ENCODE measurements at regions not wholly inside any gene's neighbourhood (a gene's known extent, or its start where the extent isn't known, plus 50 kb on each side); places are given as distances from the start of the nearest gene placed in this dataset.
"Not testable (repeated sequence)": the region's sequence is repeated elsewhere in the genome, so short reads cannot be mapped to it uniquely, and the experiment has no call there.

DNA sequence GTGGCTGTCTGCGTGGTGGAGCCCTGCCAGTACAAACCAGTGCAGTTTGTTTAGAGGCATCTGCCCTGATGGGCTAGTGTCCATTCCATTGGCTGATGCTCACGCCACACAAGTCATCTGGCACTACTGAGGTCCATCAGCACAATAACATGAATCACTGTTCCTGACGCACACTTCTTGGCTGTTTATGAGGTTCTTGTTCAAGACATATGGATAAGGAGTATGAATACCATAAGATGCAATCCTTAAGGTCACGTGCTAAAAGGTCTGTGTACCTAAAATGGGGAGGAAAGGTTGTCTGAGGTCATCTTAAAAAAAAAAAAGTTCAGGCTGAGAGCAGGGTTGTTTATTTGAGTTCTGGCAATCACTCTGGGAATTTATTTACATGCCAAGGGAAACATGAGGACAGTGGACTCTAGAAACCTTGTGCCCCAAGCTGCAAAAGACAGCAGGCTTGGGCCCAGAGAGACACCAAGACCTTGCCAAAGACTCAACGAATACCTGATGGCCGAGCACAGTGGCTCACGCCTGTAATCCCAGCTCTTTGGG lies 54.1 kb upstream of the SHLD1 start:
- peak; percentile 28 for DNase-seq (ENCODE audit: low read depth)

DNA sequence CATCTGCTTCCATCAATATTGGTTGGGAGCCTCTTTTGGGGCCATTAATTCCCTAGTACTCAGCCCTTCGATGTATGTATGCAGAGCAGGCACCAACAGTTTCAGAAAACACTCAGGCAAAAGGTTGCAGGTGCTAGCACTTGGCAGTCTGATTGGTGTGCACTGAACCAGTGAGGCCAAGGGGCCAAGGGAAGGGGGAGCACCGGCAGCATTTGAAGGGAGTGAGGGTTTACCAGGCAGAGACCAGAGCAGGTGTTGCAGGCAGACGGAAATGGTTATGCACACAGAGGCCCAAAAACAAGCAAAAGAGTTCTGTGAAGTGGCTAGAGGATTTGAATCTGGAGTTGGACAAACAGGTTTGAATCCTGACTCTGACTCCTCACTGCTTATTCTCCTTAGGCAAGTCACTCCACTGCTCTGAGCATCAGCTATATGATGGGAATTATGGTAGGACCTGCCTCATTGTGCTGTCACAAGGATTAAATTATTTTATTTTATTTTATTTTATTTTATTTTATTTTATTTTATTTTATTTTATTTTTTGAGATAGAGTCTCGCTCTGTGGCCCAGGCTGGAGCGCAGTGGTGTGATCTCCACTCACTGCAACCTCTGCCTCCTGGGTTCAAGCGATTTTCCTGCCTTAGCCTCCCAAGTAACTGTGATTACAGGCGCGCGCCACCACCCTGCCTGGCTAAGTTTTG lies 58.1 kb upstream of the SHLD1 start:
- DNase-seq (ENCODE audit: low read depth): no peak

DNA sequence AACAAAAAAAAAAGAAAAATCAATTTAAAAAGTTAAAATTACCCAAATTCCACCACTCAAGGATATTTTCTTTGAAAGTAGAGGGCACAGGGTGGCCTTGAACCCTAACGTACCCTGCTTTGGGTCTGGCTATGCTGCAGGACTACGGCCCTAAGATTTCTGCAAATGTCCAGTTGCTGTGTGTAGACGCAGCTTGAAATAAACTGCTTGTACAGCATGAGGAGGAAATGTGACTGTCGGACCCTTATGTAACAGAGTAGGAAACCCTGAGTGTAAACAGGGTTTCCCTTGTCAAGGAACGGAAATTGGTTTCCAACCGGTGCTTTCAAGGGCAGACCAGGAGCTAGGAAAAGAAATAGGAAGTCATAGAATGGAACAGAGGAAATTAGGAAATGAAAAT lies 60.7 kb upstream of the SHLD1 start:
- DNase-seq (ENCODE audit: low read depth): no peak

DNA sequence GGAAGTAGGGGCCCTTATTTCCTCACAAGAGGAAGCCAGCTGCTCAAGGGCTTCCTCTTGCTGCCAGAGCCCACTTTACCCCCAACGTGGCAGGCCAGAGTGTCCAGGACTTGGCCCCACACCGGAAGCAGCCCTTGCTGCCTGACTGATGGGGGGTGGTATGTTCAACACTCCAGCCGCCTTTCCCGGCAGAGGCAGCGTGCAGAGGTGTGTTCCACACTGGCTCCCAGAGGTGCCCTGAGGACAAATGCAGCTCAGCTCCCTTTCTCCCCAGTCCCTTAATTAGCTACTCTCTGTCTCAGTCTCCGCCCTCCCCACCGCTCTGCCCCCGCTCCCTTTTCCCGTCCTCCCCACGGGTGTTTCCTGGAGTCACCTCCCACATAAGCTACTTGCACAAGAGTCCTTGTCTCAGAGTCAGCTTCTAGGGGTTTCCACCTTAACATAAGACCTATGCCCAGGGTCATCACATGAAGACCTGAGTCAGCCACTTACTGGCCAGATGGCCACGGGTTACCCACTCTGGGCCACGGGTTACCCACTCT lies 61.7 kb upstream of the SHLD1 start:
- DNase-seq (ENCODE audit: low read depth): no peak

DNA sequence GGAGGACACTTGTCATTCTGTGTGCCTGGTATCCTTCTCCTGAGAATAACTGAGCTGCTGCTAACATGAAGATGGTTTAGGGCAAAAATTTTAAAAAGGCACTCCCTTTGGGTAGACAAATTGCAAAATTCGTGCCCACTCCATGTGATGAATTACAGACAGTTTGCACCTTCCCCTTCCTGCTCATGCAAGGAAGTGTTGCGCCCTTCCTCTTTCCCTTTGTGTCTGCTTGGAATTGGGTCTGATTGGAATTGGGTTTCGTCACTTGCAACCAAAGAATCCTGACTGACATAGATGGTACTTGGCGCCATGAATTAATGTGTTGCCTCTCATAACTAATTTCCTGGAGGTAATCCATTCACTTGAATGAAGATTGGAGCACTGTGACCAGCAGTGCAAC lies 62.3 kb upstream of the SHLD1 start:
- no peak for DNase-seq (ENCODE audit: low read depth)

DNA sequence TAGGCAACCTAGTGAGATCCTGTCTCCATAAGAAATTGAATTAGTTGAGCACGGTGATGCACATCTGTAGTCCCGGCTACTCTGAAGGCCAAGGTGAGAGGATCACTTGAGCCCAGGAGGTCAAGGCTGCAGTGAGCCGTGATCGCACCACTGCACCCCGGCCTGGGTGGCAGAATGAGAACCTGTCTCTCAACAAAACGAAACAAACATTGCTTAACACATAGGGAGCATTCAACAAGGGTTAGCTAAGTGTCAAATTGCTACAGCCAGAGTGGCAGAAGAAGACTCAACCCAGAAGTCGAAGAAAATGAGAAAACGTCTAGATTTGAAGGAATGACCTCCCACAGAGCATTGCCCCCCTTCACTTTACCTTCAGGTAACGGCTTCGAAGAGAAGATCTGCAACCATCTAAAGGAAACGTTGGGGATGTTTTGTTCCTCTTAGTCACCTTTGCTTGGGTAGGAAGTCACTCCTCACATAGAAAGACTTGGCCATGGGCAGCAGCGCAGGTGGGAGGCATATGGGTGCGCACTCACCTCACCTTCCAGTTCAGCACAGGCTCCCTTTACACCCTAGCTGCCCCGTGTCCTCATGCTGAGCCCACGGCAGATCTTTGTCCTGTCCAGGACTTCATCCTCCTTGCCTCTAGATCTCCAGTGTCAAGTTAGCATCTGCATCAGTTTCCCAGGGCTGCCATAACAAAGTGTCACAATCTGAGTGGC lies 63.7 kb upstream of the SHLD1 start:
- DNase-seq (ENCODE audit: low read depth): no peak

DNA sequence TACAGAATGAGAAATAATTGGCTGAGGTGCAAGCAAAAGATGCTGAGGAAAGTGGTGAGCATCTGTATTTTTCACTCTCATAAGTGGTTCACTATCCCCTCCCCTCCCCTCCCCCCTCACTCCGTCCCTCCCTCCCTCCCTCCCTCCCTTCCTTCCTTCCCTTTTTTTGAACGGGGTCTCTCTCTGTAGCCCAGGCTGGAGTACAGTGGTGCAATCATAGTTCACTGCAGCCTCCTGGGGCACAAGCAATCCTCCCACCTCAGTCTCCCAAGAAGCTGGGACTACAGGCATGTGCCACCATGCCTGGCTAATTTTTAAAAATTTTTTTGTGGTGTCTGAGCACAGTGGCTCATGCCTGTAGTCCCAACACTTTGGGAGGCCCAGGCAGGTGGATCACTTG lies 67.6 kb upstream of the SHLD1 start:
- DNase-seq (ENCODE audit: low read depth): not testable (repeated sequence)

DNA sequence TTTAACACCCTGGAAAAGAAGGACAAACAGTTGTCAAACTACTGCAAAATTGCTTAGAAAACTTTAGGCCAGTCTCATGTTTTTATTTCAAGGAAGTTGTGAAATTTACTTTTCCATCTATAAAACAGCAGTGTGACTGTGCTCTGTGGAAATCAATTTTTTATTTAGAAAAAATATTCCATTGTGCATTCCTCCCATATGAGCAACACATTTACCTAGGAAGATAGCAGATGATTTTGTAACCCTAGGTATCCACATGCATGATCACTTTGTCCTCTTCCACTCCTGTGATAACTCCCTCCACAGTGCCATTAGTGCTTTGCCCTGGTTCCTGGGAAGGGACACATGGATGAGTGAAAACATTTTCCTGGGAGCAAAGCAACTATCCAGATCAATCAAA lies 69.4 kb upstream of the GPCPD1 start:
- no peak for DNase-seq (ENCODE audit: low read depth)

DNA sequence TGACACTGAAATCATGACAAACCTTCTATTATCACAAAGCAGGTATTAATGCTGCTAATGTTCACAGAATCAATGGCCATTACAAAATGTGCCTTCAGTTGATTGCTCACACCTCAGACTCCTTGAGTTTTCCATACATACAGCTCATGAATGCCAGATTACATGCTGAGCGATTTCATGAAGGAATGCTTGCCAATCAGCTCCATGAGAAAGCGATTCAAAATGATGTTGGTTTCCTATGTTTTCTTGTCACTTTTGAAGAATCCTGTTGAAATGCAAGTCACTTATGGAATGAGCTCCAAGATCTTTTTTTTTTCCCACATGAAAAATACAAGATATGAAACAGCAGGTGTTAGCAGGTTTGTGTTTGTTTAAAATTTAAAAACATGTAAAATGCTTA lies 68.0 kb upstream of the GPCPD1 start:
- no peak for DNase-seq (ENCODE audit: low read depth)

DNA sequence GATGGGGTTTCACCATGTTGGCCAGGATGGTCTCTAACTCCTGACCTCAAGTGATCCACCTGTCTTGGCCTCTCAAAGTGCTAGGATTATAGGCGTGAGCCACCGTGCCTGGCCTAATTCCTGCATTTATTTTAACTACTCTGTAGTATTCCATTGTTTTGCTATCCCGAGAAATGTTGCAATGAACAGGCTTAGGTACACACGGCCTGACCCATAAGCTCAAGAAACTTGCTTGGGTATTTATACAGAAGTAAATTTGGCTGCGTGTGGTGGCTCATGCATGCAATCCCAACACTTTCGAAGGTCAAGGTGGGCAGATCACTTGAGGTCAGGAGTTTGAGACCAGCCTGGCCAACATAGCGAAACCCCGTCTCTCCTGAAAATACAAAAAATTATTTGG lies 67.1 kb upstream of the GPCPD1 start:
- DNase-seq (ENCODE audit: low read depth): not testable (repeated sequence)

DNA sequence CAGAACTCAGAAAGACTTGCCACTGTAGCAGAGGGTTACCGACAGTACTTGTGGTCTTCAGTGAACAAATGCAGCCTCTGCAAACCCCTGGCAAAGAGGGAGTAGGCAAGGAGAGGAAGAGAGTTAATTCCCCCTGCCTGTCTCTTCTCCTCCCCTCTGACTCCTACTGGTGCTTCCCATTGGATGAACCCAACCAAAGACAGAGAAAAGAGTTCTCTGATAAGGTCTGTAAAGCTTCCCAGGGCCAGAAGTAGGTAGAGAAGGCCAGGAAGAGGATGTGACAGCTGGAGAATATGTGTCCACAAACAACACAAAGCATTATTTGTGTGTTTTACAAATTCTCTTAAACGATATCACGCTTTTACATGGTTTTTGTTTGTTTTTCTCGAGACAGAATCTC lies 66.6 kb upstream of the GPCPD1 start:
- DNase-seq (ENCODE audit: low read depth): no peak

DNA sequence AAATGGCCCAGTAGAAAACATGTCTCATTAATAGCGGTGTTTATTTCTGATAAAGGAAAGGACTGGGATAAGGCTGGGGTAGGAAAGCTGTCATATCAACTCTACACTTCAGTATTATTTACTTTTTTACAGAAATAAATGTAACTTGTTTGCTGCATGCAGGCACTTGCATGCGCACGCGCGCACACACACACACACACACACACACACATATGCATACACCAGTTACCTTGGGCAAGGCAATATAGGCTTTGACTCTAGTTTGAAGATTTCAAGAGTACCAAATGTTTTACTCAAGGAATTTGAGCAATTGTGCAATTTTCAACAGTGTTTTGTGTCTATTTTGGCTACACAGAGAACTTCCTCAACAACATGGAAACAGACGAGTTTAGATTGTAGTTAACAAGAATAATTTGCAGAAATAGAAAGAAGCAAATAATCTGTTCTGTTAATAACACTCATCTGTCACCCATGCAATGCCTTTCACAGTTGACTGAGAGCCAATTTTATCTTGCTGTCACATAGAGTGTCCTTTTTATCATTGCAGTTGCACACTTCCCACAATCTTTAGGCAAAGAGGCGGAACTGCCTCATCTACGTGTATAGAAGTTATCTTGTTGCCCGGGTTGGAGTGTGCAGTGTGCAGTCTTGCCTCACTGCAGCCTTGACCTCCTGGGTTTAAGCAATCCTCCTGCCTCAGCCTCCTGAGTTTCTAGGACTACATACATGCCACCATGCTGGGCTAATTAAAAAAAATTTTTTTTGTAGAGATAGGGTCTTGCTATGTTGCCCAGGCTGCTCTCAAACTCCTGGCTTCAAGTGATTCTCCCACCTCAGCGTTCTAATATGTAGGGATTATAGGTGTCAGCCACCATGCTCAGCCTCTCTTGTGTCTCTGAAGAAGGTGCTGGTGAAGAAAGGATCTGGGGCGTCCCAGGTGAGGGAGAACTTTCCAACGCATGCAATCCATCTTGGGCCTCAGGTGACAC lies 64.6 kb upstream of the GPCPD1 start:
- DNase-seq (ENCODE audit: low read depth): no peak

DNA sequence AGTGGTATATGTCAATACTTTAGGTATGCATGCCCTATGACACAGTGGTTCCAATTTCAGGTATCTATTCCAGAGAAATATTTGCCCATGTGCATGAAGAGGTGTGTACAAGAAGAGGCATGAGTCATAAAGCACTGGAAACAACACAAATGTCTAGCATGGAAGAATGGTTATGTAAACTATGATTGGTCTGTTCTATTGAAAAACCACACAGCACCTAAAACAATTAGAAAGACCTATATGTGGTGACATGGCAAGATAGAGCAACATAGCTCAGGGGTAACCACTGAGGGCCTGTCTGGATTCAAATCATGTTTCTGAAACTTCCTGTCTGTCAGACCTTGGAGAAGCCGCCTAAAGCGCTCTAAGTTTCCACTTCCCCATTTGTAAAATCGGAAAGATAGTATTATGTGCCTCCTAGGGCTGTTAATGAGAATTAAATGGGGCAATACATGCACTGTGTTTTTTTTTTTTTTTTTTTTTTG lies 63.4 kb upstream of the GPCPD1 start:
- DNase-seq (ENCODE audit: low read depth): no peak

DNA sequence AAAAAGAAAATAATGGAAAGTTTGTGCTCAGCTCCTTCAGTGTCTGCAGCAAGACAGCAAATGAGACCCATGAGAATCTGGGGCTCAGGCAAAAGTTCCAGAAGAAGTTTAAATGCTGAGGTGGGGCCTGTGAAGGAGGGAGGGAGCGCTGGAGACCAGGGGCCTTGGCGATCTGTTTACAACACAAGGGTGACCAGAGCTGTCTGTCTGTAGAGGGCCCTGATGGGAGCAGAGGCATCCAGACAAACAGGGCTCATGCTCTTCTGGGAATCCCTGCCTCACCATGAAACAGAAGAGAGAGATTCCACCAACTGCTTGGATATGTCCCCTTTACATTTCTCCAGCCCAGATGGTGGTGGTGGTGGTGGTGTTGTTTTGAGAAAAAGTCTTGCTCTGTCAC lies 60.1 kb upstream of the GPCPD1 start:
- no peak for DNase-seq (ENCODE audit: low read depth)

DNA sequence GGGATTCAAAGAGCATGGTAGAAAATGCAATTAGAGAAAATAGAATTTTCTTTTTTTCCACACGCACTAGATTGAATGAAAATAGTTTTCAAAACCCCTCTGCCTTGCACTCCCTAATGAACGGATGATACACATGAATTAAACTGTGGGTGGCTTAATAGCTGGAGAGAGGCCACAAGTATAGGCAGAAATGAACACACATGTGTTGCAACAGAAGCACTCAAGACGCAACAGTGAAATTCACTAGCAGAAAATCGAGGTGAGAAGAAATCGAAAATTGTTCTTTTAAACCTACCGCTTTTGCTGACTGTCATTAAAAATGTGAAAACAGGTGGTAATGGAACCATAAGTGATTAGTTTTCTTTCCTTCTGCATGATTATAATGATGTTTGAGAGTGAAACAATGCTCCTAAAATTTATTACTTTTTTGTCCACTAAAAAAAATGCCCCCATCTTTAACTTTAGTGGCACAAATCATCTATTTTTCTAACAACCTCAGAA lies 59.3 kb upstream of the GPCPD1 start:
- no peak for DNase-seq (ENCODE audit: low read depth)

DNA sequence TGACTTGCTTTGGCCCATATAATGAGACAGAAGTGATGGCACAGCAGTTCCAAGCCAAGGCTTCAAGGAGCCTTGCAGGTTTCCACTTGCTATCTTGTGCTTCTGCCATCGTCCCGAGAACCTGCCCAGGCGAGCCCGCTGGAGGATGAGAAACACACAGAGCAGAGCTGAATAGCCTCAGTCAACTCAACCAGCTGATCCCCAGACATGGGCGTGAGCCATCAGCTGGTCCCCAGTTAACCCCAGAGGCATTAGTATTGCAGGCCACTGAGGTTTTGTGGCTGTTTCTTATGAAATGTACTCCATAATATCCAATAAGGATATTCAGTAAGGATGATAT lies 57.7 kb upstream of the GPCPD1 start:
- no peak for DNase-seq (ENCODE audit: low read depth)

DNA sequence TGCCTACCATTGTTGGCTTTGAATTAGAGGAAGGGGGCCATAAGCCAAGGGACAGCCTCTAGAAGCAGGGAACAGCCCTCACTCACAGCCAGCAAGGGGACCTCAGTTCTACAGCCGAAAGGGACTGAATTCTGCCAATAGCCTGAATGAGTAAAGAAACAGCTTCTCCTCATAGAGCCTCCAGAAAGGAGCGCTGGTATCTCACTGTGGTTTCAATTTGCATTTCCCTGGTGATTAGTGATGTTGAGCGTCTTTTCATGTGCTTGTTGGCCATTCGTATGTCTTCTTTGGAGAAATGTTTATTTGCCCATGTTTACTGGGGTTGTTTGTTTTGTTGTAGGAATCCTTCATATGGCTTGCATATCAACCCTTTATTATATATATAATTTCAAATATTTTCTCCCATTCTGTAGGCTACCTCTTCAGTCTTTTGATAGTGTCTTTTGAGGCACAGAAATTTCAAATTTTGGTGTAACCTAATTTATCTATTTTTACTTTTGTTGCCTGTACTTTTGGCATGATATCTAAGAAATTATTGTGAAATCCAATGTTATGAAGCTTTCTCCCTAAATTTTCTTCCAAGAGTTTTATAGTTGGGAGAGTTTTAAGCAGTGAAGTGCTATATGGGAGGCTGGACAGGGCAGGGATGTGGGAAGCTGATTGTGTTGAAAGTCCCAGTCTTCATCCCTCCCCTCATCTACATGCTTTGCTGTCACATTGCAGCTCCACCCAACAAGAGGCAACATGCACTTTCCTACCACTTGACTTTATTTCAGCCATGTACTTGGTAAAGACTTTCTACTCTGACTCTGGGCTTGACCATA lies 57.1 kb upstream of the GPCPD1 start:
- DNase-seq (ENCODE audit: low read depth): no peak

DNA sequence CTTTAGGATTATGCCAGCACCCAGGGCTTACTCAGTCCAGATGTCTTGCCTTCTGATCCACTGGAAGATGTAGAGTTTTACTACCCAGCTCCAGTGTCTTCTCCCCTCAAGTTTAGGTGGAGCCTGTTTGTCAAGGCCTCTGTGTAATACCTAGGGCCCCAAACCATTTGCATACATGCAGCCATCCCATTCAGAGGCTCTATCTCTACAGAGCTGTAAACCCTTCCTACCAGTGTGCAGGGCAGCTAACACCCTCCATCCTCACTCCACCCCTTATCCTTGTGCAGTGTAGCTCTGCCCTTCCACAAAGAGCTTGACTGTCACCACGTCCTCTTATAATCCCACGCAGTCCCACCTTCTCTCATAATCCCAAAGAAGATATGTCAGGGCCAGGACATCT lies 54.6 kb upstream of the GPCPD1 start:
- no peak for DNase-seq (ENCODE audit: low read depth)

DNA sequence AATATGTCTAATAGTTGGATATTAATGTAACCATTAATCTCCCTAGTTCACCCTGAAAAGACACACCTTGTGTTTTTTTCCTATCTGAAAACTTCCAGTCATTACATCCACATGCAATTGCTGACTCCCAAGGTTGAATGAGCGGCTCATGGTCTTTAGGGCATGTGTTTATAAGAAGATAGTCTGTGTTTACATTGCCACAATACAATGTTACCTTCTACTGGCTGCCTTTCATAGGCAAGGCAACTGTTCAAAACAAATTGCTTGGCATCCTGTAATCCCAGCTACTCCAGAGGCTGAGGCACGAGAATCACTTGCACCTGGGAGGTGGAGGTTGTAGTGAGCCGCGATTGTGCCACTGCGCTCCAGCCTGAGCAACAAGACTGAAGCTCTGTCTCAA lies 52.6 kb upstream of the GPCPD1 start:
- no peak for DNase-seq (ENCODE audit: low read depth)

DNA sequence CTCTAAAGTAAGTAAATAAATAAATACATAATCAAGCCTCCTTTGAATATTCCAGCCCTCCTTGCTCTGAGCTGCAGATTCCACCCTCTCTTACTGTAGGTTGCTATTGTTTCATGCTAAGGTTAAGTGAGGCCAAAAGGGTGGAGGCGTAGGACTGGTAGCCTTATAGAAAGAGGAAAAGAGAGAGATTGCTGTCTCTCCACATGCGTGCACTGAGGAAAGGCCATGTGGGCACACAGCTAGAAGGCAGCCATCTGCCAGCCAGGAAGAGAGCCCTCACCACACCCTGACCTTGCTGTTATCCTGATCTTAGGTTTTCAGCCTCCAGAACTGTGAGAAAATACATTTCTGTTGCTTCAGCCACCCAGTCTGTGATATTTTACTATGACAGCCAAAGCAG lies 52.0 kb upstream of the GPCPD1 start:
- DNase-seq (ENCODE audit: low read depth): no peak

DNA sequence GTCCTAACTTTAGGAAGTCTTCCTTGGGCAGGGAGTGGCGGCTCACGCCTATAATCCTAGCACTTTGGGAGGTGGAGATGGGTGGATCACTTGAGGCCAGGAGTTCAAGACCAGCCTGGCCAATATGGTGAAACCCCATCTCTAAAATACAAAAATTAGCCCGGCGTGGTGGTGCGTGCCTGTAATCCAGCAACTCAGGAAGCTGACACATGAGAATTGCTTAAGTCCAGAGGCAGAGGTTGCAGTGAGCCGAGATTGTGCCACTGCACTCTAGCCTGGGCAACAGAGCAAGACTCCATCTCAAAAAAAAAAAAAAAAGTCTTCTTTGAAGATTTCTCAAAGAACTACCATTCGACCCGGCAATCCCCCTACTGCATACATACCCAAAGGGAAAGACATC lies 50.0 kb upstream of the GPCPD1 start:
- DNase-seq (ENCODE audit: low read depth): not testable (repeated sequence)
